D721Med (cell line): ENCODE measurements at regions not wholly inside any gene's neighbourhood (a gene's known extent, or its start where the extent isn't known, plus 50 kb on each side); places are given as distances from the start of the nearest gene placed in this dataset.

Experiments
- DNase-seq: peaks from one replicate; pipeline ENCODE4 v3.0.0; 2011; ENCODE audit warnings: low spot score; ENCODE audit not compliant: insufficient read length
- FAIRE-seq: peaks from 2 replicates; lab custom pipeline; 2011; peaks lifted over from hg19 to GRCh38; lab: Jason Lieb, UNC
- CTCF ChIP-seq: IDR thresholded peaks from 2 replicates; pipeline ENCODE4 v1.5.1; 2012; ENCODE audit warnings: mild to moderate bottlenecking, control low read depth; ENCODE audit not compliant: insufficient read depth; ENCODE audit errors: missing control alignments

GRCh38 chrX:8413279-8413678 is 51.4 kb upstream of the VCX3B start:
- DNase-seq, result no peak
- FAIRE-seq, result no peak

More at GRCh38 chrX:8413279-8413678, 51.4 kb upstream of the VCX3B start:
- no peak for TF ChIP-seq CTCF
